ENCODE measurements at regions not wholly inside any gene's neighbourhood (a gene's known extent, or its start where the extent isn't known, plus 50 kb on each side); places are given as distances from the start of the nearest gene placed in this dataset.

GRCh38 chr3:13143381-13144004 lies 70.3 kb upstream of the IQSEC1 start:
- Mint-ChIP-seq H3K27me3 (ENCODE audit: insufficient read depth) (no peaks in the 10 kb centered on the region), H3K9me3 (peaks cover 5% of the 10 kb centered on the region), H3K4me3 (no peak overlapping the region), H3K36me3 (ENCODE audit: low read depth) (peaks cover 3% of the 10 kb centered on the region), H3K27ac (no peak overlapping the region), H3K4me1 (no peaks in the 10 kb centered on the region)
- Histone ChIP-seq H3K36me3 (ENCODE audit: control insufficient read depth, insufficient read depth, low read length) (no peaks in the 10 kb centered on the region), H3K9me3 (ENCODE audit: control insufficient read depth, low read length) (no peaks in the 10 kb centered on the region), H3K4me1 (ENCODE audit: control insufficient read depth, insufficient read depth, low read length) (no peaks in the 10 kb centered on the region), H3K27me3 (ENCODE audit: control insufficient read depth, insufficient read depth, low read length, poor library complexity, severe bottlenecking) (no peaks in the 10 kb centered on the region), H3K4me3 (ENCODE audit: low read length) (no peak overlapping the region), H3K9ac (ENCODE audit: extremely low read depth, low read length, poor library complexity, severe bottlenecking) (no peak overlapping the region), H3K27ac (ENCODE audit: low read depth, low read length) (no peak overlapping the region)
- 87 to 92% methylated on average over 3 to 7 of the region's 7 CpGs for WGBS, 2 experiments (ENCODE audit: insufficient coverage in 1 of 2, insufficient read length in 1 of 2)
- peak; percentile 39 for DNase-seq
- TF ChIP-seq CTCF (conservative IDR thresholded peaks at IDR 0.05), result no peak

- H3K4me3 Mint-ChIP-seq, result no peak overlapping the region
- TF ChIP-seq CTCF (conservative IDR thresholded peaks at IDR 0.05), result no peak
- Histone ChIP-seq H3K9ac (ENCODE audit: extremely low read depth, low read length, poor library complexity, severe bottlenecking) (no peak overlapping the region), H3K36me3 (ENCODE audit: control insufficient read depth, insufficient read depth, low read length) (no peaks in the 10 kb centered on the region), H3K4me1 (ENCODE audit: control insufficient read depth, insufficient read depth, low read length) (no peaks in the 10 kb centered on the region), H3K9me3 (ENCODE audit: control insufficient read depth, low read length) (no peaks in the 10 kb centered on the region), H3K4me3 (ENCODE audit: low read length) (no peak overlapping the region), H3K27me3 (ENCODE audit: control insufficient read depth, insufficient read depth, low read length, poor library complexity, severe bottlenecking) (no peaks in the 10 kb centered on the region), H3K27ac (ENCODE audit: low read depth, low read length) (no peak overlapping the region)
- H3K36me3 Mint-ChIP-seq (ENCODE audit: low read depth), result peaks cover under 1% of the 10 kb centered on the region
- DNase-seq, result peak; percentile 30
- 82 to 83% methylated on average over 4 to 9 of the region's 9 CpGs for WGBS, 2 experiments (ENCODE audit: insufficient coverage in 1 of 2, insufficient read length in 1 of 2)
- peaks cover under 1% of the 10 kb centered on the region for H3K9me3 Mint-ChIP-seq
- no peak overlapping the region for H3K27ac Mint-ChIP-seq
- H3K4me1 Mint-ChIP-seq, result no peaks in the 10 kb centered on the region
- H3K27me3 Mint-ChIP-seq (ENCODE audit: insufficient read depth), result no peaks in the 10 kb centered on the region
Observed at GRCh38 chr3:13142552-13143380, 69.5 kb upstream of the IQSEC1 start.

GRCh38 chr3:13141991-13142412 lies 68.8 kb upstream of the IQSEC1 start:
- Histone ChIP-seq H3K4me3 (ENCODE audit: low read length) (no peak overlapping the region), H3K9me3 (ENCODE audit: control insufficient read depth, low read length) (no peaks in the 10 kb centered on the region), H3K27ac (ENCODE audit: low read depth, low read length) (no peak overlapping the region), H3K9ac (ENCODE audit: extremely low read depth, low read length, poor library complexity, severe bottlenecking) (no peak overlapping the region), H3K4me1 (ENCODE audit: control insufficient read depth, insufficient read depth, low read length) (no peaks in the 10 kb centered on the region), H3K27me3 (ENCODE audit: control insufficient read depth, insufficient read depth, low read length, poor library complexity, severe bottlenecking) (no peaks in the 10 kb centered on the region), H3K36me3 (ENCODE audit: control insufficient read depth, insufficient read depth, low read length) (no peaks in the 10 kb centered on the region)
- Mint-ChIP-seq H3K4me1 (no peaks in the 10 kb centered on the region), H3K27ac (no peak overlapping the region), H3K36me3 (ENCODE audit: low read depth) (no peaks in the 10 kb centered on the region), H3K4me3 (no peak overlapping the region), H3K9me3 (no peaks in the 10 kb centered on the region), H3K27me3 (ENCODE audit: insufficient read depth) (no peaks in the 10 kb centered on the region)
- no peak for TF ChIP-seq CTCF (conservative IDR thresholded peaks at IDR 0.05)
- WGBS, 2 experiments (ENCODE audit: insufficient coverage in 1 of 2, insufficient read length in 1 of 2), result 14 to 40% methylated on average over 5 to 8 of the region's 8 CpGs
- peak; percentile 93 for DNase-seq

Measured in endodermal cell (in vitro differentiated cells).